ENCODE measurements at regions not wholly inside any gene's neighbourhood (a gene's known extent, or its start where the extent isn't known, plus 50 kb on each side); places are given as distances from the start of the nearest gene placed in this dataset.
A peak's percentile ranks its signal among the peaks of the same experiment; 100 is the strongest.

DNA sequence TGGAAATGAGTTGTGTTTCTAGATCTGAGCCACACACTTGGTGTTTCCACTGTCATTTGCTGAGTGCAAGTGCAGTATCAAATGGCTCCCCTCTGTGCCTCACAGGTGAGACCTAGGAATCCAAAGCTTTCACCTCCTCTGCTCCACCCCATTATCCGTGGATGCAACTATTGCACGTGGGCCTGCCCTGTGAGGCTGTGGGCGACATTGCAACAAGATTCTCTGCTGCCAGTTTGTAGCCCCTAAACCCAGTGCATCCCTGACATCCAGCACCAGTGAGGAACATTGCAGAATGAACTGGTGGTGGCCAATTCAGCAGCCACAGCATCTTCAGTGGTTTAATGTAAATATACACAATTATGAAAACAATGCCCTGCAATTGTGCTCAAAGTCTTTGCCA, 115.0 kb upstream of the FOXA2 start:
- no peak overlapping the region for H2BK5ac ChIP-seq (ENCODE audit: insufficient read length, low read length)
- H3K4me1 Mint-ChIP-seq, result no peaks in the 10 kb centered on the region
- H2BK20ac ChIP-seq (ENCODE audit: low read depth, low read length, poor library complexity, severe bottlenecking), result no peak overlapping the region
- no peak overlapping the region for H2BK12ac ChIP-seq (ENCODE audit: insufficient read length, low read depth, low read length)
- H2AFZ ChIP-seq (ENCODE audit: low read length), result no peak overlapping the region
- H4K20me1 ChIP-seq (ENCODE audit: control insufficient read depth, insufficient read depth, insufficient read length), result no peaks in the 10 kb centered on the region
- H3K36me3 Mint-ChIP-seq (ENCODE audit: insufficient read depth in 1 of 3, low read depth in 3 of 3), result no peaks in the 10 kb centered on the region
- H3K9me3 ChIP-seq (ENCODE audit: control insufficient read depth, low read depth, low read length), result no peaks in the 10 kb centered on the region
- no peak overlapping the region for H3K4me3 Mint-ChIP-seq
- H3K14ac ChIP-seq (ENCODE audit: insufficient read depth, low read length), result 0 out of 2 replicates have a peak overlapping the region, but pooled peaks have one; percentile 53
- no peaks in the 10 kb centered on the region for H3K4me1 ChIP-seq (ENCODE audit: insufficient read depth, low read length)
- no peak overlapping the region for H3K23ac ChIP-seq (ENCODE audit: insufficient read length, low read depth, low read length)
- no peak overlapping the region for H3K56ac ChIP-seq (ENCODE audit: insufficient read length, low read depth, low read length)
- H2AK5ac ChIP-seq (ENCODE audit: insufficient read length, low read length), result no peak overlapping the region
- H3K27me3 Mint-ChIP-seq (ENCODE audit: low read depth), result peaks cover 15% of the 10 kb centered on the region
- H3T11ph ChIP-seq (ENCODE audit: low read length), result no peak overlapping the region
- no peak overlapping the region for H4K91ac ChIP-seq (ENCODE audit: insufficient read length, low read depth, low read length)
- H3K9ac ChIP-seq (ENCODE audit: extremely low read depth, insufficient read length, low read length), result no peak overlapping the region
- no CpG with 5 or more reads among the region's 3 CpGs for WGBS (ENCODE audit: extremely low coverage, insufficient read length, low lambda C conversion rate)
- H3K27ac Mint-ChIP-seq, result no peak overlapping the region
- no peak for TF ChIP-seq CTCF (conservative IDR thresholded peaks at IDR 0.05)
- no peak overlapping the region for H2BK15ac ChIP-seq (ENCODE audit: low read depth, low read length)
- no peak overlapping the region for H3K4ac ChIP-seq (ENCODE audit: low read depth, low read length)
- H3K18ac ChIP-seq (ENCODE audit: insufficient read length, low read depth, low read length), result no peak overlapping the region
- H3K4me2 ChIP-seq (ENCODE audit: insufficient read depth, insufficient read length, low read length), result no peak overlapping the region
- H4K8ac ChIP-seq (replicated peaks; ENCODE audit: insufficient read length, low read depth, low read length), result no peak overlapping the region
- H3K23me2 ChIP-seq (ENCODE audit: insufficient read length, low read depth, low read length, poor library complexity, severe bottlenecking), result no peaks in the 10 kb centered on the region
- peaks cover 0 to 5% of the 10 kb centered on the region in 2 experiments; a peak in 2 of 5 replicates for H3K9me3 Mint-ChIP-seq
- no peak overlapping the region for H2BK120ac ChIP-seq (ENCODE audit: low read depth, low read length, poor library complexity, severe bottlenecking)
- no peaks in the 10 kb centered on the region for H3K79me2 ChIP-seq (ENCODE audit: insufficient read depth, low read length)
- no peak overlapping the region for H4K5ac ChIP-seq (ENCODE audit: insufficient read length, low read depth, low read length)
- H3K27ac ChIP-seq (ENCODE audit: insufficient read length, low read depth, low read length), result no peak overlapping the region
- no peaks in the 10 kb centered on the region for H3K79me1 ChIP-seq (ENCODE audit: insufficient read depth, low read depth, low read length, poor library complexity, severe bottlenecking)
- DNase-seq, result no peak
- H3K27me3 ChIP-seq (ENCODE audit: insufficient read depth, low read length), result no peaks in the 10 kb centered on the region
